A673 (cell line): ENCODE measurements at regions not wholly inside any gene's neighbourhood (a gene's known extent, or its start where the extent isn't known, plus 50 kb on each side); places are given as distances from the start of the nearest gene placed in this dataset. TPM values are rescaled to one million over a fixed set of nuclear protein-coding genes. Genes with fewer than 3 reads are reported as not detected.

Experiments used
- BruUV-seq: library from RNA; stranded (reverse); fragments of 400-500 nt; replicated peaks from 2 replicates; lab custom pipeline; 2021; lab: Mats Ljungman, UMichigan
- CTCF ChIA-PET: fragments of 300-600 bp; sonication (Branson Sonifier 250); formaldehyde crosslinking; loops from one replicate; lab custom pipeline; 2022; ENCODE audit warnings: antibody characterized with exemption; lab: Charles Lee
- POLR2A ChIA-PET: fragments of 300-600 bp; sonication (Branson Sonifier 250); formaldehyde crosslinking; loops from one replicate; lab custom pipeline; 2022; ENCODE audit warnings: antibody characterized with exemption; ENCODE audit not compliant: low non-redundant PET; lab: Charles Lee
- DNase-seq: peaks from one replicate; pipeline ENCODE4 v3.0.0-alpha.2; 2015; ENCODE audit warnings: low spot score
- H3K27ac ChIP-seq: fragments of 200-600 bp; sonication (generic); 2 replicates; pipeline ENCODE4 v1.5.1; 2016; ENCODE audit warnings: mixed run types, low read depth, mild to moderate bottlenecking, mixed read lengths, antibody characterized with exemption, low read length; ENCODE audit not compliant: poor library complexity, severe bottlenecking
- H3K27me3 ChIP-seq: fragments of 200-600 bp; sonication (generic); replicated peaks from 2 replicates; pipeline ENCODE4 v1.6.1; 2017; ENCODE audit warnings: mixed run types, low read depth, mild to moderate bottlenecking, mixed read lengths, antibody characterized with exemption, low read length; ENCODE audit not compliant: insufficient read depth, poor library complexity
- H3K36me3 ChIP-seq: fragments of 200-600 bp; sonication (generic); 2 replicates; pipeline ENCODE4 v1.6.1; 2016; ENCODE audit warnings: mixed run types, mild to moderate bottlenecking, mixed read lengths, antibody characterized with exemption, low read length; ENCODE audit not compliant: insufficient read depth, poor library complexity, severe bottlenecking
- H3K4me1 ChIP-seq: fragments of 200-600 bp; sonication (generic); 2 replicates; pipeline ENCODE4 v1.6.1; 2017; ENCODE audit warnings: mixed run types, mild to moderate bottlenecking, mixed read lengths, antibody characterized with exemption, low read length; ENCODE audit not compliant: insufficient read depth, poor library complexity, severe bottlenecking
- H3K4me3 ChIP-seq: fragments of 200-600 bp; sonication (generic); 2 replicates; pipeline ENCODE4 v1.5.1; 2016; ENCODE audit warnings: low read depth, mixed run types, mild to moderate bottlenecking, mixed read lengths, low read length; ENCODE audit not compliant: poor library complexity, severe bottlenecking
- H3K9me3 ChIP-seq: fragments of 200-600 bp; sonication (generic); 2 replicates; pipeline ENCODE4 v1.6.1; 2016; ENCODE audit warnings: mixed run types, low read depth, mild to moderate bottlenecking, mixed read lengths, antibody characterized with exemption, low read length; ENCODE audit not compliant: poor library complexity, severe bottlenecking
- EZH2 ChIP-seq: fragments of 200-600 bp; sonication (generic); IDR thresholded peaks from 2 replicates; pipeline ENCODE4 v1.6.1; 2017; ENCODE audit warnings: borderline replicate concordance, low read depth, mild to moderate bottlenecking, mixed read lengths, antibody characterized with exemption, low read length; ENCODE audit not compliant: poor library complexity, severe bottlenecking
- intact Hi-C: fragments of 100-400 bp; cut with micrococcal nuclease; formaldehyde crosslinking; loops from one replicate; pipeline ENCODE4 v1.10.0; 2022; ENCODE audit not compliant: unreplicated experiment
- microRNA-seq: library from miRNA; unstranded; fragments of <30 nt; microRNA quantifications from one replicate; pipeline ENCODE4 v1.2.0, GENCODE V29; 2021
- TF ChIP-seq, protein P1 (sequence below): fragments of 300-800, 200-600 bp; sonication (generic); conservative IDR thresholded peaks from 2 replicates; pipeline ENCODE4 v1.5.1; 2017; ENCODE audit warnings: low read depth, mild to moderate bottlenecking, antibody characterized with exemption, low read length, moderate library complexity, mixed read lengths

GRCh38 chr2:221361633-221362032, 210.5 kb downstream of the EPHA4 start:
- no peak for DNase-seq
- intact Hi-C loops: no loop called here
- H3K4me1 ChIP-seq: no peaks in the 10 kb centered on the region
- no peak overlapping the region for H3K27ac ChIP-seq
- H3K9me3 ChIP-seq: no peaks in the 10 kb centered on the region
- H3K36me3 ChIP-seq: no peaks in the 10 kb centered on the region
- TF ChIP-seq, protein P1, sequence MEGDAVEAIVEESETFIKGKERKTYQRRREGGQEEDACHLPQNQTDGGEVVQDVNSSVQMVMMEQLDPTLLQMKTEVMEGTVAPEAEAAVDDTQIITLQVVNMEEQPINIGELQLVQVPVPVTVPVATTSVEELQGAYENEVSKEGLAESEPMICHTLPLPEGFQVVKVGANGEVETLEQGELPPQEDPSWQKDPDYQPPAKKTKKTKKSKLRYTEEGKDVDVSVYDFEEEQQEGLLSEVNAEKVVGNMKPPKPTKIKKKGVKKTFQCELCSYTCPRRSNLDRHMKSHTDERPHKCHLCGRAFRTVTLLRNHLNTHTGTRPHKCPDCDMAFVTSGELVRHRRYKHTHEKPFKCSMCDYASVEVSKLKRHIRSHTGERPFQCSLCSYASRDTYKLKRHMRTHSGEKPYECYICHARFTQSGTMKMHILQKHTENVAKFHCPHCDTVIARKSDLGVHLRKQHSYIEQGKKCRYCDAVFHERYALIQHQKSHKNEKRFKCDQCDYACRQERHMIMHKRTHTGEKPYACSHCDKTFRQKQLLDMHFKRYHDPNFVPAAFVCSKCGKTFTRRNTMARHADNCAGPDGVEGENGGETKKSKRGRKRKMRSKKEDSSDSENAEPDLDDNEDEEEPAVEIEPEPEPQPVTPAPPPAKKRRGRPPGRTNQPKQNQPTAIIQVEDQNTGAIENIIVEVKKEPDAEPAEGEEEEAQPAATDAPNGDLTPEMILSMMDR: no peak
- TF ChIP-seq EZH2: no peak
- ChIA-PET POLR2A (no interaction called here), CTCF (no interaction called here)
- no TSS peak for BruUV-seq
- no peaks in the 10 kb centered on the region for H3K27me3 ChIP-seq
- H3K4me3 ChIP-seq: no peak overlapping the region

DNA sequence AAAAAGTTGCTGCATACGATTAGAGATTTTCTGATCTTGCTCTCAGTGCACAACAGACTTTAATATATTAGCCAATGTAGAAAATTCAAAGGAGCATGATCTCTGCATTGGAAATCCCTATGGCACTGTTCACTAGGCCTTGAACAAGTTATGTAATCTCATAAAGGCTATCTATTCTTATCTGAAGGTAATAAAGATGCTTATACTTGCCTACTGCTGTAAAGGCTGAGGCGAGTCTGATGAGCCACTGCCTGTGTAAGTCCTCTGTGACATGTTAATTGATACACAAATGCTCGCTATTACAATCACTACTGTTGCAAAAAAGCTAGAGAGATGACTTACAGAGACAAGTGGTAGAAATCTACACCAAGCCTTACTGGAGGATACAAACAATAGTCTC, 207.4 kb downstream of the EPHA4 start:
- DNase-seq: no peak
- Histone ChIP-seq H3K27ac (no peak overlapping the region), H3K27me3 (no peaks in the 10 kb centered on the region), H3K4me3 (no peak overlapping the region), H3K36me3 (no peaks in the 10 kb centered on the region), H3K4me1 (no peaks in the 10 kb centered on the region), H3K9me3 (no peaks in the 10 kb centered on the region)
- ChIA-PET CTCF (no interaction called here), POLR2A (no interaction called here)
- intact Hi-C loops: no loop called here
- no peak for TF ChIP-seq EZH2
- TF ChIP-seq, protein P1: no peak
- BruUV-seq: no TSS peak

Small RNA genes lying in the stretch of these regions (microRNA-seq; reads per million reads assigned to microRNA genes)
- not detected for gene MIR4268
